Astrocyte of the cerebellum (primary cell): ENCODE measurements at regions not wholly inside any gene's neighbourhood (a gene's known extent, or its start where the extent isn't known, plus 50 kb on each side); places are given as distances from the start of the nearest gene placed in this dataset.
A peak's percentile ranks its signal among the peaks of the same experiment; 100 is the strongest.

Experiments
- DNase-seq: peaks from one replicate; pipeline ENCODE4 v3.0.0-alpha.2; 2011; ENCODE audit warnings: low read depth
- H3K4me3 ChIP-seq: 2 replicates; pipeline ENCODE4 v1.5.1; 2011; ENCODE audit warnings: mild to moderate bottlenecking, low read depth, low read length, moderate library complexity
- in situ Hi-C: cut with HindIII; loops from 2 replicates; pipeline ENCODE4 v1.10.0; 2017; ENCODE audit warnings: low sequenced_read_pairs
- TF ChIP-seq, protein P1 (sequence below): IDR thresholded peaks from 2 replicates; pipeline ENCODE4 v1.5.1; 2012; ENCODE audit warnings: low read length, low read depth, moderate library complexity, mild to moderate bottlenecking; ENCODE audit errors: missing control alignments

DNA sequence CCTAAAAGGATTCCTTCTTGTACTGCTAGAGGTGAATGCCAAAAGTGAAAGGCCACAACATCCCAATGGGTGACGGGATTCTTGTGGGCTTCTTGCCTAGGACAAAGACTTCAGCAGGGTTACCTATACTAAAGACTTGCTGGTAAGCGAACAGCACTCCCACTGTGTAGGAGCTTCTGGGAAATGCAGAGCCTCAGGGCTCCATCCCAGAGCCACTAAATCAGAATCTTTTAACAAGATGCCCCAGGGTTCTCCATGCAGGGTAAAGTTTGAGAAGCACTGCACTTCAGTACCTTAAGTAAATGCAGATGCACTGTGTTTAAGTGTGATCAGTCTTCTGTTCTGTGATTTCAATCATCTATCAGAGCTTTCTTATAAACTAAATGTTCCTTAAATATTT lies 266.9 kb upstream of the KLF14 start:
- TF ChIP-seq, protein P1, sequence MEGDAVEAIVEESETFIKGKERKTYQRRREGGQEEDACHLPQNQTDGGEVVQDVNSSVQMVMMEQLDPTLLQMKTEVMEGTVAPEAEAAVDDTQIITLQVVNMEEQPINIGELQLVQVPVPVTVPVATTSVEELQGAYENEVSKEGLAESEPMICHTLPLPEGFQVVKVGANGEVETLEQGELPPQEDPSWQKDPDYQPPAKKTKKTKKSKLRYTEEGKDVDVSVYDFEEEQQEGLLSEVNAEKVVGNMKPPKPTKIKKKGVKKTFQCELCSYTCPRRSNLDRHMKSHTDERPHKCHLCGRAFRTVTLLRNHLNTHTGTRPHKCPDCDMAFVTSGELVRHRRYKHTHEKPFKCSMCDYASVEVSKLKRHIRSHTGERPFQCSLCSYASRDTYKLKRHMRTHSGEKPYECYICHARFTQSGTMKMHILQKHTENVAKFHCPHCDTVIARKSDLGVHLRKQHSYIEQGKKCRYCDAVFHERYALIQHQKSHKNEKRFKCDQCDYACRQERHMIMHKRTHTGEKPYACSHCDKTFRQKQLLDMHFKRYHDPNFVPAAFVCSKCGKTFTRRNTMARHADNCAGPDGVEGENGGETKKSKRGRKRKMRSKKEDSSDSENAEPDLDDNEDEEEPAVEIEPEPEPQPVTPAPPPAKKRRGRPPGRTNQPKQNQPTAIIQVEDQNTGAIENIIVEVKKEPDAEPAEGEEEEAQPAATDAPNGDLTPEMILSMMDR, result no peak
- in situ Hi-C loops, result no loop called here

DNA sequence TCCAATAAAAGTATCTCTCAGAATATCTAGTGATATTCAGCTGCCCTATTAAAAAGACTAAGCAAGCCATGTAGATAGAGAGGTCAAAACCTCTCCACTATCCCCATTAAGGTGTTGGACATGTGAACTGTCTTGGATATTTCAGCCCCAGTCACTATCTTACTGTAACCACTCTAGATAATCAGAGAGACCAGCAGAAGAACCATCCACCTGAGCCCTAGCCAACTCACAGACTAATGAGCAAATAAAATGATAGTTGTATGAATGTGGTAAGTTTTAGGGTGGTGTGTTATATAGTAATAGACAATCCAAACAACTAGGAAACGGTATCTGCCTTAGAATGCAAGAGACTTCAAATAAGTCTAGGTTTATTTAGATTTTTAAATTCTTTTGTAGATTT lies 268.6 kb upstream of the KLF14 start:
- in situ Hi-C loops, result no loop called here
- DNase-seq, result no peak
- TF ChIP-seq, protein P1, result no peak
- H3K4me3 ChIP-seq, result no peak overlapping the region

More for the DNA sequence above, 266.9 kb upstream of the KLF14 start:
- H3K4me3 ChIP-seq, result no peak overlapping the region
- DNase-seq, result no peak

DNA sequence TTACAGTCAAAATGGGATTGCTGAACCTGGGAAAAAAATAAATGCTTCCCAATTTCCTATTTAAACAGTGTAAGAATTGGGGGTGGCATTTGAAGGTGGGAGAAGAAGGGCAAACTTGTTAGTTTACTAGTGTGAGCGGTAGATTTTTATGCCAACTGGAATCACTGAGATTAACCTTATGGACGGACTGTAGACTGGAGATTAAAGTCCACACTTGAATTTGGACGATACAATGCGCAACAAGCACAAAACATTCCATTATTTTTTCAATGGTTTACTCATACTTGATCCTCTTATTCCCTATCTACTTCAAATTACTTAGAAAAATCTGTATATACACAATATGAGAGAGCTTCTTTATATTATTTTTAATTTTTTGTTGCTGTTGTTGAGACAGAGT lies 269.6 kb upstream of the KLF14 start:
- no peak for DNase-seq
- no peak overlapping the region for H3K4me3 ChIP-seq
- TF ChIP-seq, protein P1, result no peak
- in situ Hi-C loops, result no loop called here

DNA sequence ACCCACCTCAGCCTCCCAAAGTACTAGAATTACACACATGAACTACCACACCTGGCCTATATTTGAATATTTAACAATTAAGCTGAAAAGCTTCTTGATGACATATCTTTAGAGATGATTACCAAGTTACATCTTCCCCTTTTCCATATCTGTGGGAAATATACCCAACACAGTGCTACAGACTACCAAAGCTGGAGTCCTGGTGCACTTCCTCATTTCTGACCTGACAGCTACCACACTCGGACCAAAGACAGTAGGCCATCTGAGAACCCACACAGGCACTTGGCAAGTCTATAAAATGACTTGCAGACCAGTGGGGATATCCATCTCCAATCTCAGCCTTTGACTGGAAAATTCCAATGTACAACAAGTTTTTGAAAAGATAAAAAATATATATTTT lies 270.4 kb upstream of the KLF14 start:
- H3K4me3 ChIP-seq, result no peak overlapping the region
- in situ Hi-C loops, result no loop called here
- TF ChIP-seq, protein P1, result no peak
- DNase-seq, result no peak

DNA sequence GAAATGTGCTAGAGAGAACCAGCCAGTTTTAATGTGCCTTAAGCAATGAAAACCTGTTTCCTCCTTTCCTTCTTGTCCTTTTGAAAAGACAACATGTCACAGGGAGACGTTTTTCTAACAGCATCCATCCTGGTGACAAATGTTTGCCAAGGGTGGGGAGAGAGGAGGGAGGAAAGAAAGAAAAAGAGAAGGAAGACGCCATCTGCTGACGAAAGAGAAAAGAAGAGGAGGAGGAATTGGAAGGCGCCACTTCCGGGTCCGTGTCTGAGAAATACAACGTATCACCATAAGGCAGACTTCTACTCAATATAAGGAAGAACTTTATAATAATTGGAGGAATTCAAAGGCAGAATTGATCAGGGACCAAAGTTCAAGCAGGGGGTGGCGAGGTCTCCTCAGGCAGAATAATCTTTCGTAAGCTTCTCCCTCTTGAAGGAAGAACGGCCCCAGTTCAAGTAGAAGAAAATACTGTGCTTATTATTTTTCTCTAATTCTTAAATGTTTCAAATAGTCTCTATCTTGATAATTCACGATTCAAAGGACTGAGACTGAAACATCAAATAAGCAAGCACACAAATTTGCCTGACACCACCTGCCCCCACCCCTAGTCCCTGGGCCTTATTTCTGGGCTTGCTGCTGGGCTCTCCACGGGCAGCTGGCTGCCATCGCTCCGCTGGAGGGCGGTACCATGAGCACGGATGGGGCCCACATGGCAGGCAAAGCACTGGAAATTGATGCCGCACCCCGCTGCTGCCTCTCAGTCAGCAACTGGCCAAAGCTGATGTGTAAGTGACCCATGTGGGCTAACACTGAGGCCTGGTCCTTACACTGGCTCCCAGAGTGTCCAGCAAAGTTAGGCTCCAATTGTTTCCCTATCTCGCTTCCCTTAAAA lies 273.7 kb upstream of the KLF14 start:
- in situ Hi-C loops, result no loop called here
- peak; percentile 63 for DNase-seq
- H3K4me3 ChIP-seq, result no peak overlapping the region
- TF ChIP-seq, protein P1, result peak; percentile 66

DNA sequence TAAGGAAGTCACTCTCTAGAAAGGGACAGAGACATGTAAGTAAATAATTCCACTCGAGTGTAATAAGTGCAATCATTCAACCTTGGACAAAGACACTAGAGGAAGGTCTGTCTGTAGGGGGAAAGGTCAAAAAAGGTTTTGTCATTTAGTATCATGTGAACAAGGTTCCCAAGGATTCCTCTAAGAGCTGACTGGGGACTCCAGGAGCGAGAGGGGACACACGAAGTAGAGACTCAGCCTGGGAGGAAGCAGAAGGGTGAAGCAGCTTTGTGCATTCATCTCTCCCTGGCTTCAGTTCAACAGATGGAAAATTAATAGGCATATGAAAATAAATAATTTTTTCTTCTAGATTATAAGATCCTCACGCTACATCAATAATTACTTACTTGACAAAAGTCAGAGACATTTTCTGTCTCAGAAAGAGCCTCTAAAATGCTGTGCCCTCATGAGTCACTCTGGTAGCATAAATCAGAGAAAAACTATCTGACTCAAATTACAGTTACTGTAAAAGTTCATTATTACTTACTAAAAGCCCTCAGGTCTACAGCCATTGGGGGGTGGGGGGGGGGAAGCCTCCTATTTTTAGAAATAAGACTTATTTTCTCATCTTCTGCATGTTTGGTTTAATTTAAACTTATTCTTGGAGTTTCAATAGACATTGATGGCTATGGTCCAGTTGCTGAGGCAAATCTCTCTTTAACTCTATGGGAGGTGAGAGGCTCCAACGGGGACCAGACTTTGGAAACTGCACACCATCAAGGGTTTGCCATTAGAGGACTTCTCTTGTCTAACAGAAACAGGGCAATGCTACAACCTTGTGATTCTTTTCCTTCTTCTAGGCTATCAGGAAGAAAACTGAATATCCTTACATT lies 275.1 kb upstream of the KLF14 start:
- no peak overlapping the region for H3K4me3 ChIP-seq
- in situ Hi-C loops, result no loop called here
- no peak for DNase-seq
- TF ChIP-seq, protein P1, result no peak
